Stimulated activated naive CD8-positive, alpha-beta T cell treated with anti-CD3 and anti-CD28 coated beads, Interleukin-15, amount 100 ng/mL, for 72 hours (primary cell): ENCODE measurements at regions not wholly inside any gene's neighbourhood (a gene's known extent, or its start where the extent isn't known, plus 50 kb on each side); places are given as distances from the start of the nearest gene placed in this dataset.
"Not testable (repeated sequence)": the region's sequence is repeated elsewhere in the genome, so short reads cannot be mapped to it uniquely, and the experiment has no call there.

ENCODE experiments used
- ATAC-seq: fragments of 150-1000 bp; cut with Tn5 transposase; 2 replicates; pipeline ENCODE4 v1.10.0; 2021; ENCODE audit warnings: mild to moderate bottlenecking, moderate library complexity
- DNase-seq, 2 donors: peaks; one replicate each; pipeline ENCODE4 v3.0.0; 2021 to 2022
- H3K27ac Mint-ChIP-seq, 2 donors: one replicate each; pipeline ENCODE4 v1.8.0; 2022; ENCODE audit warnings: mild to moderate bottlenecking in 2 of 2, mixed read lengths in 2 of 2, moderate library complexity in 2 of 2
- H3K27me3 Mint-ChIP-seq: one replicate; pipeline ENCODE4 v1.8.0; 2022; ENCODE audit warnings: mixed read lengths
- H3K4me1 Mint-ChIP-seq: one replicate; pipeline ENCODE4 v1.8.0; 2022; ENCODE audit warnings: mild to moderate bottlenecking, mixed read lengths
- H3K4me3 Mint-ChIP-seq, 2 donors: one replicate each; pipeline ENCODE4 v1.8.0; 2022; ENCODE audit warnings: mild to moderate bottlenecking in 2 of 2, mixed read lengths in 2 of 2, moderate library complexity in 1 of 2
- H3K9me3 Mint-ChIP-seq, 2 donors: one replicate each; pipeline ENCODE4 v1.8.0; 2022; ENCODE audit warnings: mixed read lengths in 2 of 2

- no peak for ATAC-seq
- H3K27me3 Mint-ChIP-seq = no peaks in the 10 kb centered on the region
- DNase-seq = no peak
- no peak overlapping the region for H3K27ac Mint-ChIP-seq
- no peaks in the 10 kb centered on the region for H3K4me1 Mint-ChIP-seq
- H3K4me3 Mint-ChIP-seq = no peak overlapping the region
- peaks cover 5 to 20% of the 10 kb centered on the region in 2 donors for H3K9me3 Mint-ChIP-seq
Measured at GRCh38 chr4:187501731-187502130, 493.8 kb upstream of the ZFP42 start.

GRCh38 chr4:187504974-187505797 is 490.4 kb upstream of the ZFP42 start:
- peaks cover 13 to 18% of the 10 kb centered on the region in 2 donors for H3K9me3 Mint-ChIP-seq
- H3K4me1 Mint-ChIP-seq = no peaks in the 10 kb centered on the region
- no peaks in the 10 kb centered on the region for H3K27me3 Mint-ChIP-seq
- ATAC-seq (no peak), DNase-seq (no peak)
- peak overlapping the region in 1 of 2 donors; percentile 38 for H3K4me3 Mint-ChIP-seq
- H3K27ac Mint-ChIP-seq = no peak overlapping the region

GRCh38 chr4:187505798-187506141 is 489.8 kb upstream of the ZFP42 start:
- not testable (repeated sequence) for H3K27me3 Mint-ChIP-seq, H3K4me3 Mint-ChIP-seq, H3K27ac Mint-ChIP-seq, DNase-seq, H3K4me1 Mint-ChIP-seq, ATAC-seq
- peaks cover 13 to 18% of the 10 kb centered on the region in 2 donors for H3K9me3 Mint-ChIP-seq

GRCh38 chr4:187516224-187516623 is 479.3 kb upstream of the ZFP42 start:
- DNase-seq (no peak), ATAC-seq (no peak)
- no peak overlapping the region for H3K27ac Mint-ChIP-seq
- H3K4me1 Mint-ChIP-seq = no peaks in the 10 kb centered on the region
- H3K9me3 Mint-ChIP-seq = peaks cover 4 to 10% of the 10 kb centered on the region in 2 donors
- no peaks in the 10 kb centered on the region for H3K27me3 Mint-ChIP-seq
- no peak overlapping the region for H3K4me3 Mint-ChIP-seq

- peaks cover 11 to 24% of the 10 kb centered on the region in 2 donors for H3K9me3 Mint-ChIP-seq
- H3K27ac Mint-ChIP-seq = no peak overlapping the region
- DNase-seq = no peak
- no peaks in the 10 kb centered on the region for H3K27me3 Mint-ChIP-seq
- H3K4me1 Mint-ChIP-seq = no peaks in the 10 kb centered on the region
- H3K4me3 Mint-ChIP-seq = no peak overlapping the region
- ATAC-seq = no peak
Measured at GRCh38 chr4:187541666-187542065, 453.9 kb upstream of the ZFP42 start.

- Mint-ChIP-seq H3K4me1 (no peaks in the 10 kb centered on the region), H3K9me3 (peaks cover 16 to 25% of the 10 kb centered on the region in 2 donors), H3K4me3 (no peak overlapping the region), H3K27me3 (no peaks in the 10 kb centered on the region), H3K27ac (no peak overlapping the region)
- no peak for DNase-seq
- ATAC-seq = no peak
Measured at GRCh38 chr4:187544461-187545053, 451.0 kb upstream of the ZFP42 start.

GRCh38 chr4:187547316-187547715 is 448.3 kb upstream of the ZFP42 start:
- Mint-ChIP-seq H3K27me3 (no peaks in the 10 kb centered on the region), H3K9me3 (peaks cover 12 to 22% of the 10 kb centered on the region in 2 donors), H3K4me3 (no peak overlapping the region), H3K4me1 (no peaks in the 10 kb centered on the region), H3K27ac (no peak overlapping the region)
- no peak for ATAC-seq
- no peak for DNase-seq

- no peak overlapping the region for H3K27ac Mint-ChIP-seq
- no peaks in the 10 kb centered on the region for H3K4me1 Mint-ChIP-seq
- no peak for ATAC-seq
- H3K27me3 Mint-ChIP-seq = no peaks in the 10 kb centered on the region
- DNase-seq = no peak
- H3K9me3 Mint-ChIP-seq = peaks cover 23 to 32% of the 10 kb centered on the region in 2 donors
- no peak overlapping the region for H3K4me3 Mint-ChIP-seq
Measured at GRCh38 chr4:187550256-187550950, 445.2 kb upstream of the ZFP42 start.

GRCh38 chr4:187552781-187553180 is 442.8 kb upstream of the ZFP42 start:
- H3K4me3 Mint-ChIP-seq = no peak overlapping the region
- no peak overlapping the region for H3K27ac Mint-ChIP-seq
- DNase-seq (no peak), ATAC-seq (no peak)
- peaks cover 17 to 24% of the 10 kb centered on the region in 2 donors for H3K9me3 Mint-ChIP-seq
- no peaks in the 10 kb centered on the region for H3K27me3 Mint-ChIP-seq
- no peaks in the 10 kb centered on the region for H3K4me1 Mint-ChIP-seq

GRCh38 chr4:187555174-187555573 is 440.4 kb upstream of the ZFP42 start:
- peaks cover 11 to 22% of the 10 kb centered on the region in 2 donors for H3K9me3 Mint-ChIP-seq
- no peaks in the 10 kb centered on the region for H3K4me1 Mint-ChIP-seq
- H3K27ac Mint-ChIP-seq = no peak overlapping the region
- no peaks in the 10 kb centered on the region for H3K27me3 Mint-ChIP-seq
- no peak for DNase-seq
- H3K4me3 Mint-ChIP-seq = no peak overlapping the region
- no peak for ATAC-seq

- H3K9me3 Mint-ChIP-seq = peaks cover 20 to 28% of the 10 kb centered on the region in 2 donors
- no peak overlapping the region for H3K27ac Mint-ChIP-seq
- H3K4me3 Mint-ChIP-seq = no peak overlapping the region
- DNase-seq (no peak), ATAC-seq (no peak)
- no peaks in the 10 kb centered on the region for H3K4me1 Mint-ChIP-seq
- no peaks in the 10 kb centered on the region for H3K27me3 Mint-ChIP-seq
Measured at GRCh38 chr4:187558391-187558790, 437.2 kb upstream of the ZFP42 start.

GRCh38 chr4:187562345-187562744 is 433.2 kb upstream of the ZFP42 start:
- Mint-ChIP-seq H3K4me1 (no peaks in the 10 kb centered on the region), H3K27ac (no peak overlapping the region), H3K9me3 (peaks cover 12 to 18% of the 10 kb centered on the region in 2 donors), H3K27me3 (no peaks in the 10 kb centered on the region), H3K4me3 (no peak overlapping the region)
- no peak for ATAC-seq
- DNase-seq = no peak

GRCh38 chr4:187565416-187565815 is 430.2 kb upstream of the ZFP42 start:
- Mint-ChIP-seq H3K27me3 (no peaks in the 10 kb centered on the region), H3K4me1 (no peaks in the 10 kb centered on the region), H3K27ac (no peak overlapping the region), H3K4me3 (no peak overlapping the region), H3K9me3 (peaks cover 11 to 20% of the 10 kb centered on the region in 2 donors)
- no peak for ATAC-seq
- DNase-seq = no peak

GRCh38 chr4:187569871-187570270 is 425.7 kb upstream of the ZFP42 start:
- DNase-seq = no peak
- no peaks in the 10 kb centered on the region for H3K4me1 Mint-ChIP-seq

GRCh38 chr4:187575706-187576105 is 419.9 kb upstream of the ZFP42 start:
- H3K27me3 Mint-ChIP-seq = no peaks in the 10 kb centered on the region
- H3K27ac Mint-ChIP-seq = no peak overlapping the region
- no peak overlapping the region for H3K4me3 Mint-ChIP-seq
- DNase-seq (no peak), ATAC-seq (no peak)
- no peaks in the 10 kb centered on the region for H3K4me1 Mint-ChIP-seq
- peaks cover 7 to 8% of the 10 kb centered on the region in 2 donors for H3K9me3 Mint-ChIP-seq

More at GRCh38 chr4:187569871-187570270, 425.7 kb upstream of the ZFP42 start:
- H3K9me3 Mint-ChIP-seq = peaks cover 7 to 17% of the 10 kb centered on the region in 2 donors
- H3K4me3 Mint-ChIP-seq = no peak overlapping the region
- no peak overlapping the region for H3K27ac Mint-ChIP-seq
- no peaks in the 10 kb centered on the region for H3K27me3 Mint-ChIP-seq
- ATAC-seq = no peak

- Mint-ChIP-seq H3K27ac (no peak overlapping the region), H3K4me1 (no peaks in the 10 kb centered on the region), H3K4me3 (no peak overlapping the region), H3K27me3 (no peaks in the 10 kb centered on the region), H3K9me3 (peaks cover under 1 to 7% of the 10 kb centered on the region in 2 donors)
- no peak for ATAC-seq
- DNase-seq = no peak
Measured at GRCh38 chr4:187576751-187577150, 418.8 kb upstream of the ZFP42 start.
